Liver (tissue), 3 donors: ENCODE measurements at regions not wholly inside any gene's neighbourhood (a gene's known extent, or its start where the extent isn't known, plus 50 kb on each side); places are given as distances from the start of the nearest gene placed in this dataset.

ENCODE experiments used
- CTCF ChIP-seq: fragments of 150-350 bp; IDR thresholded peaks from 2 replicates; pipeline ENCODE4 v1.5.1; 2017; ENCODE audit warnings: improper control_type of control experiment, low read depth, low read length; ENCODE audit not compliant: missing input control
- MAX ChIP-seq: IDR thresholded peaks from 2 replicates; pipeline ENCODE4 v1.6.1; 2016; ENCODE audit warnings: antibody characterized with exemption
- NR2F2 ChIP-seq: IDR thresholded peaks from 2 replicates; pipeline ENCODE4 v1.6.1; 2016; ENCODE audit warnings: antibody characterized with exemption
- YY1 ChIP-seq: IDR thresholded peaks from 2 replicates; pipeline ENCODE4 v1.6.1; 2016; ENCODE audit warnings: antibody characterized with exemption, mild to moderate bottlenecking
- donor health status: healthy.
- donor health status: healthy.

- no peak for TF ChIP-seq CTCF
- TF ChIP-seq MAX = no peak
- no peak for TF ChIP-seq NR2F2
- TF ChIP-seq YY1 = no peak
These were observed 125.4 kb upstream of the PGR start for GRCh38 chr11:101255036-101255435.
